B cell (primary cell): ENCODE measurements at regions not wholly inside any gene's neighbourhood (a gene's known extent, or its start where the extent isn't known, plus 50 kb on each side); places are given as distances from the start of the nearest gene placed in this dataset.

Experiments
- ATAC-seq: fragments of 200-7000 bp; cut with Tn5 transposase; one replicate; pipeline ENCODE4 v1.10.0; 2021; ENCODE audit warnings: low read depth, mild to moderate bottlenecking, moderate number of reproducible peaks, moderate library complexity
- CTCF ChIA-PET: fragments of 350-600 bp; sonication (Branson Sonifier 250); formaldehyde crosslinking; loops from one replicate; lab custom pipeline; 2021; ENCODE audit warnings: antibody characterized with exemption, inconsistent platforms; lab: Charles Lee
- POLR2A ChIA-PET: fragments of 350-600 bp; sonication (Branson Sonifier 250); formaldehyde crosslinking; loops from one replicate; lab custom pipeline; 2021; ENCODE audit warnings: antibody characterized with exemption; lab: Charles Lee
- DNase-seq: peaks from one replicate; pipeline ENCODE4 v3.0.0; 2013
- H2AFZ ChIP-seq: 2 replicates; pipeline ENCODE4 v1.6.1; 2012; ENCODE audit warnings: mild to moderate bottlenecking, low read depth, low read length; ENCODE audit not compliant: insufficient read depth, poor library complexity, severe bottlenecking
- H3K27ac ChIP-seq, 2 donors: 1 replicate in 1 of 2; 2 replicates in 1 of 2; pipeline ENCODE4 v1.5.1; 2012 to 2013; ENCODE audit warnings: low read length in 2 of 2, mild to moderate bottlenecking in 2 of 2, moderate library complexity in 1 of 2
- H3K27me3 ChIP-seq, 4 experiments: fragments of 200-600 bp in 1 of 4; sonication (generic) in 1 of 4; replicated peaks in 1 of 4; 1 replicate in 2 of 4; 2 replicates in 2 of 4; pipeline versions ENCODE4 v1.6.1 to v1.7.0; 2013 to 2016; ENCODE audit warnings: low read length in 3 of 4, mild to moderate bottlenecking in 2 of 4, mixed read lengths in 1 of 4, moderate library complexity in 1 of 4; ENCODE audit not compliant: insufficient read depth in 4 of 4, control insufficient read depth in 3 of 4; ENCODE audit errors: control extremely low read depth in 1 of 4
- H3K36me3 ChIP-seq, 2 experiments: replicated peaks in 1 of 2; 1 replicate in 1 of 2; 2 replicates in 1 of 2; pipeline versions ENCODE4 v1.6.1 to v1.7.1; 2013; ENCODE audit warnings: low read length in 1 of 2; ENCODE audit not compliant: insufficient read depth in 2 of 2, control insufficient read depth in 1 of 2; ENCODE audit errors: control extremely low read depth in 1 of 2, extremely low read depth in 1 of 2
- H3K4me1 ChIP-seq, 2 donors: fragments of 200-600 bp in 1 of 2; sonication (generic) in 1 of 2; 1 replicate in 1 of 2; 2 replicates in 1 of 2; pipeline versions ENCODE4 v1.5.1 to v1.6.1; 2013 to 2017; ENCODE audit warnings: low read length in 2 of 2; ENCODE audit not compliant: control insufficient read depth in 2 of 2, insufficient read depth in 2 of 2
- H3K4me2 ChIP-seq: replicated peaks from 2 replicates; pipeline ENCODE3; 2012; ENCODE audit warnings: mild to moderate bottlenecking, low read depth, low read length; ENCODE audit not compliant: poor library complexity, severe bottlenecking
- H3K4me3 ChIP-seq, 5 experiments: fragments of 200-600 bp in 1 of 5; sonication (generic) in 1 of 5; 1 replicate in 3 of 5; 2 replicates in 2 of 5; pipeline versions ENCODE4 v1.5.1 to v1.7.0; 2011 to 2016; ENCODE audit warnings: low read length in 4 of 5, mild to moderate bottlenecking in 4 of 5, low read depth in 2 of 5, control low read depth in 1 of 5, moderate library complexity in 1 of 5; ENCODE audit not compliant: insufficient read depth in 1 of 5; ENCODE audit errors: control extremely low read depth in 1 of 5, extremely low read depth in 1 of 5
- H3K79me2 ChIP-seq: fragments of 200-600 bp; sonication (generic); one replicate; pipeline ENCODE4 v1.6.0; 2016; ENCODE audit warnings: low read length; ENCODE audit not compliant: control insufficient read depth, insufficient read depth
- H3K9ac ChIP-seq: fragments of 200-600 bp; sonication (generic); 2 replicates; pipeline ENCODE4 v1.6.1; 2017; ENCODE audit warnings: mild to moderate bottlenecking, low read length, moderate library complexity
- H3K9me3 ChIP-seq, 3 donors: one replicate each; pipeline versions ENCODE4 v1.6.1 to v1.7.1; 2013; ENCODE audit warnings: low read length in 2 of 3; ENCODE audit not compliant: control insufficient read depth in 2 of 3, insufficient read depth in 1 of 3; ENCODE audit errors: control extremely low read depth in 1 of 3
- H4K20me1 ChIP-seq: 2 replicates; pipeline ENCODE4 v1.6.0; 2012; ENCODE audit warnings: mild to moderate bottlenecking, low read length; ENCODE audit not compliant: insufficient read depth, control insufficient read depth, poor library complexity, severe bottlenecking
- H3K27ac Mint-ChIP-seq: one replicate; pipeline ENCODE4 v1.8.0; 2021; ENCODE audit warnings: mixed read lengths
- H3K27me3 Mint-ChIP-seq: one replicate; pipeline ENCODE4 v1.8.0; 2021; ENCODE audit warnings: mixed read lengths
- H3K4me1 Mint-ChIP-seq: one replicate; pipeline ENCODE4 v1.8.0; 2021; ENCODE audit warnings: mixed read lengths
- H3K4me3 Mint-ChIP-seq: one replicate; pipeline ENCODE4 v1.8.0; 2021; ENCODE audit warnings: mixed read lengths
- H3K9me3 Mint-ChIP-seq: one replicate; pipeline ENCODE4 v1.8.0; 2022; ENCODE audit warnings: mixed read lengths; ENCODE audit not compliant: insufficient read depth
- EZH2 ChIP-seq: IDR thresholded peaks from 2 replicates; pipeline ENCODE4 v1.6.1; 2012; ENCODE audit warnings: borderline replicate concordance, low read depth, mild to moderate bottlenecking, moderate library complexity, low read length; ENCODE audit not compliant: insufficient read depth, poor library complexity, severe bottlenecking
- WGBS: methylation state at CpG from one replicate; pipeline ENCODE4 v1.1.5; 2013; ENCODE audit warnings: missing lambda C conversion rate; ENCODE audit not compliant: insufficient coverage; 5-methylcytosine and 5-hydroxymethylcytosine counted together
- intact Hi-C: fragments of 100-400 bp; cut with micrococcal nuclease; formaldehyde crosslinking; loops from one replicate; pipeline ENCODE4 v1.10.0; 2022
- TF ChIP-seq, protein P1 (sequence below): fragments of 200-600 bp; IDR thresholded peaks from one replicate; pipeline ENCODE4 v1.8.0; 2022; ENCODE audit warnings: antibody characterized with exemption, mild to moderate bottlenecking

DNA sequence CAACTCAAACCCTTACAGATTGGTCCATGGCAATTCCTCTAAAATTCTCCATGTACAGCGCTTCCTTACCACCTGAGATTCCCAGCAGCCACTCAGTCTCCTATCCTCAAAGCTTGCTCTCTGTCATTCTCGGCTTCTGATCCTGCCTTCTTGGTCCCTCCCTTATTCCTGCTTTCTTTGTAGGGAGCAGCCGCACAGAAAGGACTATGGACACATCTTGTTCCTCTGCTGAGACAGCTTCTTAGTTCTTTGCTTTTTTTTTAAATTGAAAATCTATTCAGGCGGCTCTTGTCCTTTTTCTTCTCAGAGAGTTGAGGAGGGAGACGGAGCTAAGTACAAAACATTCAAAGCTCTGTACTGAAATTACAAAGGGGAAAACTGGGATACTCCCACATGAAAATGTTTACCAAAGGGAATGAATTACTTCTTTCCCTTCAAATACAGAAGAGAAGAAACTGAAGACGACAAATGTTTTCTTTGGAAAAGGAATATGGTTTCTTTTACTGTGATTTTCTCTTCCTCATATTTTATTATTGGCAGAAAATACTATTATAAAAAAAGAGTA is 285.1 kb downstream of the IL20RB start:
- H3K36me3 ChIP-seq: no peaks in the 10 kb centered on the region
- Mint-ChIP-seq H3K27me3 (no peaks in the 10 kb centered on the region), H3K27ac (no peak overlapping the region), H3K4me1 (no peaks in the 10 kb centered on the region), H3K4me3 (no peak overlapping the region), H3K9me3 (no peaks in the 10 kb centered on the region)
- H4K20me1 ChIP-seq: no peaks in the 10 kb centered on the region
- POLR2A ChIA-PET: no interaction called here
- 92% methylated on average over 3 of the region's 6 CpGs for WGBS
- DNase-seq (no peak), ATAC-seq (no peak)
- H3K9me3 ChIP-seq: peaks cover 0 to 2% (median 0%) of the 10 kb centered on the region in 3 donors
- H3K9ac ChIP-seq: no peak overlapping the region
- intact Hi-C loops: no loop called here
- no peak overlapping the region for H3K4me2 ChIP-seq
- CTCF ChIA-PET: no interaction called here
- H3K4me1 ChIP-seq: no peaks in the 10 kb centered on the region
- H3K79me2 ChIP-seq: no peaks in the 10 kb centered on the region
- no peak overlapping the region for H2AFZ ChIP-seq
- no peaks in the 10 kb centered on the region for H3K27me3 ChIP-seq
- TF ChIP-seq EZH2: no peak
- TF ChIP-seq, protein P1, sequence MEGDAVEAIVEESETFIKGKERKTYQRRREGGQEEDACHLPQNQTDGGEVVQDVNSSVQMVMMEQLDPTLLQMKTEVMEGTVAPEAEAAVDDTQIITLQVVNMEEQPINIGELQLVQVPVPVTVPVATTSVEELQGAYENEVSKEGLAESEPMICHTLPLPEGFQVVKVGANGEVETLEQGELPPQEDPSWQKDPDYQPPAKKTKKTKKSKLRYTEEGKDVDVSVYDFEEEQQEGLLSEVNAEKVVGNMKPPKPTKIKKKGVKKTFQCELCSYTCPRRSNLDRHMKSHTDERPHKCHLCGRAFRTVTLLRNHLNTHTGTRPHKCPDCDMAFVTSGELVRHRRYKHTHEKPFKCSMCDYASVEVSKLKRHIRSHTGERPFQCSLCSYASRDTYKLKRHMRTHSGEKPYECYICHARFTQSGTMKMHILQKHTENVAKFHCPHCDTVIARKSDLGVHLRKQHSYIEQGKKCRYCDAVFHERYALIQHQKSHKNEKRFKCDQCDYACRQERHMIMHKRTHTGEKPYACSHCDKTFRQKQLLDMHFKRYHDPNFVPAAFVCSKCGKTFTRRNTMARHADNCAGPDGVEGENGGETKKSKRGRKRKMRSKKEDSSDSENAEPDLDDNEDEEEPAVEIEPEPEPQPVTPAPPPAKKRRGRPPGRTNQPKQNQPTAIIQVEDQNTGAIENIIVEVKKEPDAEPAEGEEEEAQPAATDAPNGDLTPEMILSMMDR: no peak
- H3K4me3 ChIP-seq: no peak overlapping the region
- no peak overlapping the region for H3K27ac ChIP-seq

DNA sequence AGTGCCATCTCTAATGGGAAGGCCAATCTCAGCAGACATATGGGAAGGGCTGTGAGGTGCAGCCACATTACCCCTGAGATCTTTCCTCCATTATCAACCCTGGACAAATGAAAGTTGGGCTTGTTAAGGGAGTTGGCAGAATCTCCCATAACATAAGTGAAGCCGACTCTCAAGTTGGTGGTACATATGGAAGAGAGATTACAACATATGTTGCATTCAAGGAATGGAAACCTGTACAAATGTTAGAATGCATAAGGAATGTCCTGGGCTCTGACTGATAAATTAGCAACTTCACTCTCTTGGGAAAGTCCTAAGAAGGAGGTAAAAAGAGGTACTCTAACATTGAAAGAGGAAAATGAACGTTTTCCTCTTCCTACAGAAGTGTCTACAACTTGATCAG is 288.7 kb downstream of the IL20RB start:
- H3K27ac Mint-ChIP-seq: no peak overlapping the region
- H3K4me3 Mint-ChIP-seq: no peak overlapping the region
- Histone ChIP-seq H3K79me2 (no peaks in the 10 kb centered on the region), H3K9me3 (peaks cover 1 to 11% (median 4%) of the 10 kb centered on the region in 3 donors), H3K4me2 (no peak overlapping the region), H3K4me1 (no peaks in the 10 kb centered on the region), H3K36me3 (no peaks in the 10 kb centered on the region), H3K9ac (no peak overlapping the region), H3K27ac (no peak overlapping the region), H2AFZ (no peak overlapping the region), H3K27me3 (no peaks in the 10 kb centered on the region), H4K20me1 (no peaks in the 10 kb centered on the region), H3K4me3 (no peak overlapping the region)
- CTCF ChIA-PET: no interaction called here
- no peaks in the 10 kb centered on the region for H3K9me3 Mint-ChIP-seq
- intact Hi-C loops: no loop called here
- DNase-seq (no peak), ATAC-seq (no peak)
- no peaks in the 10 kb centered on the region for H3K4me1 Mint-ChIP-seq
- WGBS: 100% methylated on average over 1 of the region's 2 CpGs
- no peaks in the 10 kb centered on the region for H3K27me3 Mint-ChIP-seq
- no peak for TF ChIP-seq EZH2
- TF ChIP-seq, protein P1: no peak
- POLR2A ChIA-PET: no interaction called here
